ENCODE measurements at regions not wholly inside any gene's neighbourhood (a gene's known extent, or its start where the extent isn't known, plus 50 kb on each side); places are given as distances from the start of the nearest gene placed in this dataset.
A peak's percentile ranks its signal among the peaks of the same experiment; 100 is the strongest.

DNA sequence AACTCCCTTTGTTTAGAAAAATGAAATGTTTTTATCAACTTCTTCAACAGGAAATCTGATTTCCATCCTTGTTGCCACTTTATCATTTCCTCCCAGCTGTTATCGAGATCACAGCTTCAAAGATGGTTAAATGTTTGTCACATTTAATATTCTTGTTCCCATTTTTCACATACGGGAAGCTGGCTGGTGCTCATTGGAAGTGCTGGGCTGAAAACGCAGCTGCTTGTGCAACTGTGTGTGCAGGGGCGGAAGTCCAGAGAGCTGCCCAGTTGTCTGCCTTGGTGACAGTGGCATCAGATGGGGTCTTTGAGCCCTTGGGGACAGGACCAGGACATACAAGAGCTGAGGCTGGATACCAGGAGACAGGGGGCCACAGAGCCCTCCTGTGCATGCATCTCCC is 549.2 kb upstream of the CDH11 start:
- no peak for DNase-seq (ENCODE audit: low read depth)
- H3K4me3 ChIP-seq (ENCODE audit: low read depth, low read length), result no peak overlapping the region
- TF ChIP-seq, protein P1, sequence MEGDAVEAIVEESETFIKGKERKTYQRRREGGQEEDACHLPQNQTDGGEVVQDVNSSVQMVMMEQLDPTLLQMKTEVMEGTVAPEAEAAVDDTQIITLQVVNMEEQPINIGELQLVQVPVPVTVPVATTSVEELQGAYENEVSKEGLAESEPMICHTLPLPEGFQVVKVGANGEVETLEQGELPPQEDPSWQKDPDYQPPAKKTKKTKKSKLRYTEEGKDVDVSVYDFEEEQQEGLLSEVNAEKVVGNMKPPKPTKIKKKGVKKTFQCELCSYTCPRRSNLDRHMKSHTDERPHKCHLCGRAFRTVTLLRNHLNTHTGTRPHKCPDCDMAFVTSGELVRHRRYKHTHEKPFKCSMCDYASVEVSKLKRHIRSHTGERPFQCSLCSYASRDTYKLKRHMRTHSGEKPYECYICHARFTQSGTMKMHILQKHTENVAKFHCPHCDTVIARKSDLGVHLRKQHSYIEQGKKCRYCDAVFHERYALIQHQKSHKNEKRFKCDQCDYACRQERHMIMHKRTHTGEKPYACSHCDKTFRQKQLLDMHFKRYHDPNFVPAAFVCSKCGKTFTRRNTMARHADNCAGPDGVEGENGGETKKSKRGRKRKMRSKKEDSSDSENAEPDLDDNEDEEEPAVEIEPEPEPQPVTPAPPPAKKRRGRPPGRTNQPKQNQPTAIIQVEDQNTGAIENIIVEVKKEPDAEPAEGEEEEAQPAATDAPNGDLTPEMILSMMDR (IDR thresholded peaks at IDR 0.05; ENCODE audit: control insufficient read depth, extremely low read depth, insufficient read depth), result no peak

DNA sequence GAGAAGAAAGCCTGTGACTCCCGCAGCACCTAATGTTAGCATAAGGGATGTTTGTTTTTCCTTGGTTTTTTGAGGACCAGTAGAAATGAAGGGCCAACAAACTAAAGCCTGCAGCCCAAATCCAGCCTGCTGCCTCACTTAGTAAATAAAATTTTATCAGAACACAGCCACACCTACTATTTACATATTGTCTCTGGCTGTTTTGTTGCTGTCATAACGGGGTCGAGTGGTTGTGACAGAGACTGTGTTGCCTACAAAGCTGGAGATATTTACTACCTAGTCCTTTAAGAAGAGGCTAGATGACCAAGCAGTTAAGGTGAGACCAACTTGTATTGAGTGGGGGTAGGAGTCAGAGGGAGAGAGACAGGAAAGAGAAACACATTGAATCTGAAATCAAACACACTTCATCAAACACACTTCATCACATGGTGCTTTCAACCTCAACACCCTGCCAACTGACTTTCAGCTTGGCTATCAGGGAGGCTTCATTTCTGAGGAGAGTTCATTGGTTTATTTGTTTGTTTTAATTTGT is 546.3 kb upstream of the CDH11 start:
- TF ChIP-seq, protein P1 (IDR thresholded peaks at IDR 0.05; ENCODE audit: control insufficient read depth, extremely low read depth, insufficient read depth), result no peak
- no peak for DNase-seq (ENCODE audit: low read depth)
- no peak overlapping the region for H3K4me3 ChIP-seq (ENCODE audit: low read depth, low read length)

DNA sequence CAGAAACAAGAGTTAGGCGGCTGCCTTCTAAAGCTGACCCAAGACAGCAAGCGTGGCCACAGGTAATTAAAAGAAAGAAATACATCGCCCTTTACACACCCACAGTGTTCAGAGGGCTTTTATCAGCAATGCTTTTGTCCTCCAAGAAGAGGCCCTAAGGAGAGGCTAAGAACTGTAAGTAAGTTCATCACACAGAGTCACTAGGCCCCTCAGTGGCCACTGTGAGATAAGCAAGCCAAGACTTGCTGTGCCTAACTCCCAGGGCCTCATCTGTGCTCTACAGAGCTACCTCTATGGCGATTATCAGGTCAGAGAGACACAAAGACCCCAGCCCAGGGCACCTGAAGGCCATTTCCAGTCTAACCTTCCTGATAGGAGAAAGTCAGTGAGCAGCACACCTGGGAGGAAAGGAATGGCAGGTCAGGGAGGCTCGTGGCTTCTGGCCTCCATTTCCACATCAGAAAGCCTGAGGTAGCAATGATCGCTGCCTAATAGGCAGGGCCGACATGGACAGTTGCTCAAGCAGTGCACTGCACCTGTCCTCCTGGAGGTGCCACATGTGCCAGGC is 545.2 kb upstream of the CDH11 start:
- TF ChIP-seq, protein P1 (IDR thresholded peaks at IDR 0.05; ENCODE audit: control insufficient read depth, extremely low read depth, insufficient read depth), result no peak

DNA sequence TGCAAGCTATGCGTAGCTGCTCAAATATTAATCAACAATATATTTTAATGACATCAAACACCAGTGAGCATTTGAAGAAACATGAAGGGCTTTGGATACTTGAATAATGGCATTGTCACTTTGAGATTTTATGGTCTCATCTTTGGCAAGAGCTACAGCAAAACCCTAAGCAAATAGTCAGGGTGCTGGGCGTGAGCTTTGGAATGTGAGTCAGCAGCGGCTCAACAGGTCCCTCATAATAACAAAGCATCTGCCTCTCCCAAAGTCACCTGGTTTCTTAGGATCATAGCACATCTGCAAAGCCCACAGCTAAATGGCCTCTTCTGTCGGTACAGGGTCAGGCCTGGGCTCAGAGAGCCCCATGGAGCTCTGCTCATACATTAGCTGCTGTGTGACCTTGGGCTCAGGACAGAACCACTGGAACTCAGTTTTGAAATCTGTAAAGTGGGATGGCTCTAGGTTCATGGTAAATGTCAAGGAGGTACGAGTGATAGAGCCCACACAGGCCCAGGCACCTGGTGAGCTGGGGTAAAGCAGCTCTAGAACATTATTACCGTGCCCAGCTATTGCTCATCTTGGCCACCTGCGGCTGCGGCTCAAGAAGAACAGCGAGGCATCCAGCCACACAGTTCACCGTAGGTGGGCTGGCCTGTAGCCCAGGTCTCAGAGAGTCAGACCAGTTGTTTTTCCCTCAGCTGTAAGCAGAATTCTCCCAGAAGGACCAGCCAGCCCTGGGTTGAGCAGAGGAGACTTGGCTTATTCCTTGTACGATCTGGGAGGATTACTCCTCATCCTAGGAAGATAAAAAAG is 544.5 kb upstream of the CDH11 start:
- TF ChIP-seq, protein P1 (IDR thresholded peaks at IDR 0.05; ENCODE audit: control insufficient read depth, extremely low read depth, insufficient read depth), result no peak
- peak; percentile 10 for DNase-seq (ENCODE audit: low read depth)

More for the DNA sequence above, 545.2 kb upstream of the CDH11 start:
- DNase-seq (ENCODE audit: low read depth), result no peak
- H3K4me3 ChIP-seq (ENCODE audit: low read depth, low read length), result no peak overlapping the region

DNA sequence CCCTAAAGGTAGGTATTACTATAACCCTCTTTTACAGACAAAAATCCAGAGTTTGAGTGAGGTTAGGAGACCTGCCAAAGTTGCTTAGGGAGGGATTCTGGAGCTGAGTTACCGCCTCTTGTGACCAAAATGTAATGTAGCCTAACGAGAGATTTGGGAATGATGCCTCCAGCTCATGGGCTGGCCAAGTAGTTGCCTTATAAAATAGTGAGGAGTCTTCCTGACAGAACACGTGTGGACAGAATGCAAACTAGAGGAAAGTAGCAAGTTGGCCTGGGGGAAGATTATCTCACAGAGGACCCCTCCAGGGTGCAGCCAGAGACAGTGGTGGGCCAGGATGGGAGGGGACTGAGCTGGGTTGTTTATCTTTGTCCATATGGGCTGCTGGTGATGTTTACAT is 543.7 kb upstream of the CDH11 start:
- H3K4me3 ChIP-seq (ENCODE audit: low read depth, low read length), result no peak overlapping the region
- TF ChIP-seq, protein P1 (IDR thresholded peaks at IDR 0.05; ENCODE audit: control insufficient read depth, extremely low read depth, insufficient read depth), result no peak
- no peak for DNase-seq (ENCODE audit: low read depth)

More for the DNA sequence above, 544.5 kb upstream of the CDH11 start:
- no peak overlapping the region for H3K4me3 ChIP-seq (ENCODE audit: low read depth, low read length)

DNA sequence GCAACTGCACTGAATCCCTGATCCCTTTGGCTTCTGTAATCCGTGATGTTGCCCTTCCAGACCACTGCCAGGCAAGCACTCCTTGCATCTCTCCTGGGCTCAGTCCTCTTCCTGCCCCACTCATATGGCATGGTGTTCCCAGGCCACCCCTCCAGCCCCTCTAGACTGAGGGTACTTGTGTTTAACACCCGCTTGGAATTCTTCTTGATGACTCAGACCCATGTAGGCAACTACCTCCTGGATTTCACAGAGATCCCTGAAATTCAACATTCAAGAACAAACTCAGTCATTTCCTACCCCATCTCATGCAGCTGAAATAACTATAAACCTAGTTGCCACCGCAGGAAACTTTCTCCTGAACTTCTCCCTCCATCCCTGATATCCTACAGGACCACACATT is 541.9 kb upstream of the CDH11 start:
- no peak for DNase-seq (ENCODE audit: low read depth)

More for the DNA sequence above, 541.9 kb upstream of the CDH11 start:
- TF ChIP-seq, protein P1 (IDR thresholded peaks at IDR 0.05; ENCODE audit: control insufficient read depth, extremely low read depth, insufficient read depth), result no peak
- H3K4me3 ChIP-seq (ENCODE audit: low read depth, low read length), result no peak overlapping the region
